Trophoblast cell (in vitro differentiated cells and primary cell): ENCODE measurements at regions not wholly inside any gene's neighbourhood (a gene's known extent, or its start where the extent isn't known, plus 50 kb on each side); places are given as distances from the start of the nearest gene placed in this dataset.

Source experiments
- DNase-seq, 2 donors: peaks; one replicate each; pipeline ENCODE4 v3.0.0-alpha.2; 2016
- H2AFZ ChIP-seq: 2 replicates; pipeline ENCODE4 v1.6.1; 2013; ENCODE audit warnings: low read length, moderate library complexity, mild to moderate bottlenecking; ENCODE audit not compliant: insufficient read depth, poor library complexity
- H2AK5ac ChIP-seq: 2 replicates; pipeline ENCODE4 v1.6.1; 2013; ENCODE audit warnings: mild to moderate bottlenecking, low read length
- H2BK120ac ChIP-seq: 2 replicates; pipeline ENCODE4 v1.6.1; 2013; ENCODE audit warnings: low read length, mild to moderate bottlenecking, moderate library complexity; ENCODE audit not compliant: insufficient read depth, poor library complexity
- H2BK12ac ChIP-seq: 2 replicates; pipeline ENCODE4 v1.6.1; 2013; ENCODE audit warnings: mild to moderate bottlenecking, low read length, moderate library complexity
- H2BK5ac ChIP-seq: 2 replicates; pipeline ENCODE4 v1.6.1; 2013; ENCODE audit warnings: low read length, low read depth, moderate library complexity, mild to moderate bottlenecking; ENCODE audit not compliant: poor library complexity
- H3K14ac ChIP-seq: 2 replicates; pipeline ENCODE4 v1.6.1; 2013; ENCODE audit warnings: mild to moderate bottlenecking, low read length
- H3K18ac ChIP-seq: 2 replicates; pipeline ENCODE4 v1.6.1; 2013; ENCODE audit warnings: mild to moderate bottlenecking, low read length
- H3K23ac ChIP-seq: 2 replicates; pipeline ENCODE4 v1.6.1; 2013; ENCODE audit warnings: low read length
- H3K27ac ChIP-seq: 2 replicates; pipeline ENCODE4 v1.5.1; 2013; ENCODE audit warnings: low read depth, mild to moderate bottlenecking, inconsistent platforms, low read length, moderate library complexity
- H3K27me3 ChIP-seq: 2 replicates; pipeline ENCODE4 v1.6.1; 2013; ENCODE audit warnings: inconsistent platforms, mild to moderate bottlenecking, low read length, moderate library complexity; ENCODE audit not compliant: insufficient read depth
- H3K36me3 ChIP-seq, 2 experiments: 1 replicate in 1 of 2; 2 replicates in 1 of 2; pipeline ENCODE4 v1.6.1; 2013; ENCODE audit warnings: low read length in 2 of 2, mild to moderate bottlenecking in 2 of 2, moderate library complexity in 1 of 2; ENCODE audit not compliant: insufficient read depth in 2 of 2, control insufficient read depth in 1 of 2
- H3K4ac ChIP-seq: 2 replicates; pipeline ENCODE4 v1.6.1; 2013; ENCODE audit warnings: low read depth, mild to moderate bottlenecking, low read length, moderate library complexity
- H3K4me1 ChIP-seq, 2 experiments: 1 replicate in 1 of 2; 2 replicates in 1 of 2; pipeline ENCODE4 v1.6.1; 2013; ENCODE audit warnings: low read length in 2 of 2, mild to moderate bottlenecking in 2 of 2, moderate library complexity in 1 of 2; ENCODE audit not compliant: insufficient read depth in 2 of 2, control insufficient read depth in 1 of 2
- H3K4me2 ChIP-seq: 2 replicates; pipeline ENCODE4 v1.6.1; 2013; ENCODE audit warnings: inconsistent platforms, mild to moderate bottlenecking, low read length, moderate library complexity
- H3K4me3 ChIP-seq: 2 replicates; pipeline ENCODE4 v1.5.1; 2013; ENCODE audit warnings: mild to moderate bottlenecking, low read depth, low read length, inconsistent platforms
- H3K79me1 ChIP-seq: one replicate; pipeline ENCODE4 v1.6.1; 2013; ENCODE audit warnings: low read length
- H3K79me2 ChIP-seq: 2 replicates; pipeline ENCODE4 v1.6.1; 2013; ENCODE audit warnings: low read length, mild to moderate bottlenecking; ENCODE audit not compliant: control insufficient read depth, insufficient read depth, poor library complexity
- H3K9ac ChIP-seq: 2 replicates; pipeline ENCODE4 v1.6.1; 2013; ENCODE audit warnings: mild to moderate bottlenecking, low read length
- H3K9me3 ChIP-seq: 2 replicates; pipeline ENCODE4 v1.6.1; 2013; ENCODE audit warnings: low read depth, mild to moderate bottlenecking, control low read depth, inconsistent platforms, low read length; ENCODE audit not compliant: insufficient read depth
- H4K12ac ChIP-seq: 2 replicates; pipeline ENCODE4 v1.6.1; 2013; ENCODE audit warnings: low read depth, mild to moderate bottlenecking, low read length, moderate library complexity
- H4K8ac ChIP-seq: 2 replicates; pipeline ENCODE4 v1.6.1; 2013; ENCODE audit warnings: low read depth, mild to moderate bottlenecking, low read length, moderate library complexity
- H4K91ac ChIP-seq: one replicate; pipeline ENCODE4 v1.6.1; 2013; ENCODE audit warnings: low read depth, mild to moderate bottlenecking, low read length, moderate library complexity
- WGBS: extraction: QIAGEN DNeasy Blood & Tissue Kit; methylation state at CpG from one replicate; pipeline ENCODE4 v1.1.7; 2013; ENCODE audit warnings: missing lambda C conversion rate; ENCODE audit not compliant: insufficient read length, insufficient coverage; ENCODE audit errors: extremely low coverage; 5-methylcytosine and 5-hydroxymethylcytosine counted together

DNA sequence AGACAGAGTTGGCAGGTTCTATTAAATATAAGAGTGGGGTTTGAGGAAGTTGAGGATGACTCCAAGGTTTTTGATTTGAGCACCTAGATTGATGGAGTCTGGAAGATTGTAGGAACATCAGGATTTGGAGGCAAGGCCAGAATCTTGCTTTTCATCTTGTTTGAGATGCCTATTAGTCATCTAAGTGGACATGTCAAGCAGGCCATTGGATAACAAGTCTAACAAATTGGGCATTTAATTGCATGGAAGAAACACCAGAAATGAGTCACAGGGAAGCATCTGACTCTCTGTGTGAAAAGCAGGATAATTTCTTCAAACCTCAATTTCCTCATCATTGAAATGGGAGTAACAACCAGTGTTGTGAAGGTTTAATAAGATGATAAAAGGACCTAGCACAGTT lies 53.3 kb upstream of the ARL15 start:
- H2BK5ac ChIP-seq = no peak overlapping the region
- H3K27ac ChIP-seq = no peak overlapping the region
- no peak overlapping the region for H2BK12ac ChIP-seq
- no peaks in the 10 kb centered on the region for H3K79me1 ChIP-seq
- H3K18ac ChIP-seq = no peak overlapping the region
- no peak overlapping the region for H3K4me2 ChIP-seq
- H3K23ac ChIP-seq = no peak overlapping the region
- no peaks in the 10 kb centered on the region for H3K79me2 ChIP-seq
- H3K36me3 ChIP-seq = no peaks in the 10 kb centered on the region
- no peak overlapping the region for H3K14ac ChIP-seq
- H3K4me3 ChIP-seq = no peak overlapping the region
- H3K9me3 ChIP-seq = no peaks in the 10 kb centered on the region
- H3K27me3 ChIP-seq = no peaks in the 10 kb centered on the region
- no peak overlapping the region for H4K91ac ChIP-seq
- H3K4me1 ChIP-seq = no peaks in the 10 kb centered on the region
- no peak overlapping the region for H4K12ac ChIP-seq
- no peak overlapping the region for H4K8ac ChIP-seq
- no peak overlapping the region for H2AK5ac ChIP-seq
- H2AFZ ChIP-seq = no peak overlapping the region
- no peak overlapping the region for H2BK120ac ChIP-seq
- H3K9ac ChIP-seq = no peak overlapping the region
- no peak for DNase-seq
- H3K4ac ChIP-seq = no peak overlapping the region

DNA sequence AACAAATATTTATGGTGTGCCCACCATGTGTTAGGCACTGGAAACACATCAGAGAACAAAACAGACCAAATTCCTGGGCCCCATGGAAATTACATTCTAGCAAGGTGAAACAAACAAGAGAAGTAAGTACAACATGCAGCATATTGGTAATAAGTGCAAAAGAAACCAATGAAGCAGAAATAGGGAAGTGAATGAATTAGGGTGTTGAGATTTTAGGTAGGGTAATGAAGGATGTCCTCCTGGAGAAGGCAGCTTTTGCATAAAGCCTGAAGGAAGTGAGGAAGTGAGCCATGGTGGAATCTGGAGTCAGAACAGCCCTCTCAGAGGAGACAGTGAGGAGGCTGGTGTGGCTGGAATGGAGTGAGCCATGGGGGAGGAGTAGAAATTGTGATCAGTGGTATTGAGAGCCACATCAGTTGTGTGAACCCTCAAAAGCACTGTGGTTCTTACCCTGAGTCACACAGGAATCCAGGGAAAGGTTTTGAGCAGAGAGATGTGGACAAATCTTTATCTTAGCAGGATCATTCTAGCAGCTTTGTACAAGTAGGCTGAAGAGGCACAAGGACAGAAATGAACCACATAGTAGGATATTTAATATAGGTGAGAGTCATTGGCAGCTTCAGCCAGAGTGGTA lies 52.7 kb upstream of the ARL15 start:
- no peak overlapping the region for H3K27ac ChIP-seq
- H3K36me3 ChIP-seq = no peaks in the 10 kb centered on the region
- no peak overlapping the region for H3K4ac ChIP-seq
- no peak overlapping the region for H4K8ac ChIP-seq
- H4K91ac ChIP-seq = no peak overlapping the region
- no peak overlapping the region for H3K23ac ChIP-seq
- no peaks in the 10 kb centered on the region for H3K9me3 ChIP-seq
- no peaks in the 10 kb centered on the region for H3K27me3 ChIP-seq
- H3K18ac ChIP-seq = no peak overlapping the region
- no peak overlapping the region for H2BK5ac ChIP-seq
- H4K12ac ChIP-seq = no peak overlapping the region
- H3K79me1 ChIP-seq = no peaks in the 10 kb centered on the region
- H3K14ac ChIP-seq = no peak overlapping the region
- no peak overlapping the region for H2BK12ac ChIP-seq
- H3K4me1 ChIP-seq = no peaks in the 10 kb centered on the region
- H2BK120ac ChIP-seq = no peak overlapping the region
- no peaks in the 10 kb centered on the region for H3K79me2 ChIP-seq
- no peak overlapping the region for H3K9ac ChIP-seq
- H3K4me3 ChIP-seq = no peak overlapping the region
- no peak overlapping the region for H2AFZ ChIP-seq
- H2AK5ac ChIP-seq = no peak overlapping the region
- H3K4me2 ChIP-seq = no peak overlapping the region
- no peak for DNase-seq

DNA sequence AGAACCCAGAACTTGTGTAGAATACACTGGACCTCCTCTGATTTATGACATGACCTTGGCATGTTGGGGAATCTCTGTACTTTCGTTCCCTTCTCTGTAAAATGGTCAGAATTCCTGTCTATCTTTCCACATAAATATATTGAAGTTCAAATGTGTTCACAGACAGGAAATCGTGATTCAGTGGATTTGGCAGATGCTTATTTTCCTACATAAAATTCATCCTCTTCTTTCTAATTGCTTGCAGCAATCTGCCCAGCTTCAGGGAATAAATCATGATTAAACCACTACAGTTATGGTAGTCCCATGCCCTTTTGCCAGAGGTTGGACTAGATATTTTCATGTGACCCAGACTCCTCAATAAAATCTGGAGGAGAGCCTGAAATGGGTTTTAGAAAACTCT lies 52.1 kb upstream of the ARL15 start:
- Histone ChIP-seq H3K18ac (no peak overlapping the region), H2BK12ac (no peak overlapping the region), H3K79me2 (no peaks in the 10 kb centered on the region), H3K4me3 (no peak overlapping the region), H2BK5ac (no peak overlapping the region), H3K27ac (no peak overlapping the region), H3K14ac (no peak overlapping the region), H2AK5ac (no peak overlapping the region), H3K23ac (no peak overlapping the region), H3K27me3 (no peaks in the 10 kb centered on the region), H3K4ac (no peak overlapping the region), H2AFZ (no peak overlapping the region), H2BK120ac (no peak overlapping the region), H3K9ac (no peak overlapping the region), H3K4me1 (no peaks in the 10 kb centered on the region), H4K91ac (no peak overlapping the region), H4K8ac (no peak overlapping the region), H3K79me1 (no peaks in the 10 kb centered on the region), H4K12ac (no peak overlapping the region), H3K4me2 (no peak overlapping the region), H3K9me3 (no peaks in the 10 kb centered on the region), H3K36me3 (no peaks in the 10 kb centered on the region)
- WGBS = no CpG with 5 or more reads among the region's 2 CpGs
- no peak for DNase-seq

DNA sequence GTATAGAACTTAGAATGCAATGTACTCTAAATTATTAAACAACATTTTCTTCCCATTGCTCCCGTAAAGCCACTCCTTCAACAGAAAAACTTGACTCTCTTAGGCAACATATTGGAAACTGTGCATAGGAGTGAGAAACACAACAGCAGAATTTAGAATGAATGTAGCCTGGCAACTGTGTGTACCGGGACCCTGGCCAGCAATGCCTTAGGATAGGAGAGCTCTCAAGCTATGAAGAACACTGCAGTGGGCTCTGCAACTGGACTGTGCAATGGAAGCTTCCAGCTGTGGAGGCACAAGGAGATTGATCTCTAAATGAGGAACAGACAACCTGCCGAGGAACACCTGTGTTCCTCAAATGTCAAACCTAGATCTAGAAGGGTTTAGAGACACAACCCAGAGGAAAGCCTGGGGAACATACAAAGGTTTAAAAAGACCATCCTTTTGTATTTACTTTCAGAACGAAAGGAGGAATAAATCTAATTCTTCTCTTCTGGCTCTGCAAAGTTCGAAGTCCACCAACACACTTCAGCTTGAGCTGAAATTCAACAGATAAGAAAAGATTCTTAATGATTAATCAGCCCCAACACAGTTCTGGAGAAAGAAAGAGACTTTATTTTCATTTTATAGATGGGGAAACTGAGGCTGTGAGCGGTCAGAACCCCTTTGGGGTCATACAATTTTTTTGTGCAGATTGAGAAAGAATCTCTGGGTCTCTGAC lies 51.5 kb upstream of the ARL15 start:
- H3K27me3 ChIP-seq = no peaks in the 10 kb centered on the region
- no peak overlapping the region for H2AFZ ChIP-seq
- H3K79me1 ChIP-seq = no peaks in the 10 kb centered on the region
- H3K27ac ChIP-seq = no peak overlapping the region
- H3K14ac ChIP-seq = no peak overlapping the region
- no peak overlapping the region for H4K8ac ChIP-seq
- no peak overlapping the region for H3K23ac ChIP-seq
- H4K91ac ChIP-seq = no peak overlapping the region
- H2BK5ac ChIP-seq = no peak overlapping the region
- no peak overlapping the region for H2AK5ac ChIP-seq
- H3K79me2 ChIP-seq = no peaks in the 10 kb centered on the region
- no CpG with 5 or more reads among the region's 6 CpGs for WGBS
- H3K4me2 ChIP-seq = no peak overlapping the region
- no peak for DNase-seq
- H3K36me3 ChIP-seq = no peaks in the 10 kb centered on the region
- H3K4me3 ChIP-seq = no peak overlapping the region
- H3K9me3 ChIP-seq = no peaks in the 10 kb centered on the region
- no peak overlapping the region for H3K18ac ChIP-seq
- H4K12ac ChIP-seq = no peak overlapping the region
- H2BK12ac ChIP-seq = no peak overlapping the region
- no peak overlapping the region for H2BK120ac ChIP-seq
- no peak overlapping the region for H3K4ac ChIP-seq
- no peaks in the 10 kb centered on the region for H3K4me1 ChIP-seq
- H3K9ac ChIP-seq = no peak overlapping the region
